ENCODE measurements at regions not wholly inside any gene's neighbourhood (a gene's known extent, or its start where the extent isn't known, plus 50 kb on each side); places are given as distances from the start of the nearest gene placed in this dataset.

DNA sequence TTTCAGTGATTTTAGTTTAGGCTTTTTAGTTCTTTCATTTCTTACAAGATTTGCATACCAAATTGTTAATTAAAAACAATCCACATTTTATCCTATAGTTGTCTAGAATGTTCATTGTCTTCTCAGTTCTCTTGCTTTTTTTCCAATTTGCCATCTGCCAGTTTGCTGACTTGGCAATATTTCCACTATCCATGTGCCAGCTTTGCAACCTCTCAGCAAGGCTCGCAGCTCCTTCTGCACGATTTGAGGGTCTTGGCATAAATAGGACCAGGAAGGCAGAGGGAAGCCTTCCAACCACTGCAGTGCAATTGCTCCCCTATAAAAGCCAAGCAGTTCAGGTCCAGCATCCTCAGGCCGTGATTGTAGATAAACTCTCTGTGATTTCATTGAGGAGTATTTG lies 306.8 kb upstream of the FMN2 start:
- no peak for TF ChIP-seq POLR2A (IDR thresholded peaks at IDR 0.05; ENCODE audit: extremely low read depth, insufficient read length)
- TF ChIP-seq MAX (IDR thresholded peaks at IDR 0.05; ENCODE audit: low read depth, low read length) = no peak
- TF ChIP-seq, protein P1, sequence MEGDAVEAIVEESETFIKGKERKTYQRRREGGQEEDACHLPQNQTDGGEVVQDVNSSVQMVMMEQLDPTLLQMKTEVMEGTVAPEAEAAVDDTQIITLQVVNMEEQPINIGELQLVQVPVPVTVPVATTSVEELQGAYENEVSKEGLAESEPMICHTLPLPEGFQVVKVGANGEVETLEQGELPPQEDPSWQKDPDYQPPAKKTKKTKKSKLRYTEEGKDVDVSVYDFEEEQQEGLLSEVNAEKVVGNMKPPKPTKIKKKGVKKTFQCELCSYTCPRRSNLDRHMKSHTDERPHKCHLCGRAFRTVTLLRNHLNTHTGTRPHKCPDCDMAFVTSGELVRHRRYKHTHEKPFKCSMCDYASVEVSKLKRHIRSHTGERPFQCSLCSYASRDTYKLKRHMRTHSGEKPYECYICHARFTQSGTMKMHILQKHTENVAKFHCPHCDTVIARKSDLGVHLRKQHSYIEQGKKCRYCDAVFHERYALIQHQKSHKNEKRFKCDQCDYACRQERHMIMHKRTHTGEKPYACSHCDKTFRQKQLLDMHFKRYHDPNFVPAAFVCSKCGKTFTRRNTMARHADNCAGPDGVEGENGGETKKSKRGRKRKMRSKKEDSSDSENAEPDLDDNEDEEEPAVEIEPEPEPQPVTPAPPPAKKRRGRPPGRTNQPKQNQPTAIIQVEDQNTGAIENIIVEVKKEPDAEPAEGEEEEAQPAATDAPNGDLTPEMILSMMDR (IDR thresholded peaks at IDR 0.05; ENCODE audit: low read depth, low read length) = no peak
- no peak for TF ChIP-seq MYC (IDR thresholded peaks at IDR 0.05; ENCODE audit: low read depth, low read length)
